ENCODE measurements at regions not wholly inside any gene's neighbourhood (a gene's known extent, or its start where the extent isn't known, plus 50 kb on each side); places are given as distances from the start of the nearest gene placed in this dataset.

- no peak for DNase-seq (ENCODE audit: low read depth)
Measured at GRCh38 chr2:830419-831224, 120.0 kb upstream of the SNTG2 start.

DNA sequence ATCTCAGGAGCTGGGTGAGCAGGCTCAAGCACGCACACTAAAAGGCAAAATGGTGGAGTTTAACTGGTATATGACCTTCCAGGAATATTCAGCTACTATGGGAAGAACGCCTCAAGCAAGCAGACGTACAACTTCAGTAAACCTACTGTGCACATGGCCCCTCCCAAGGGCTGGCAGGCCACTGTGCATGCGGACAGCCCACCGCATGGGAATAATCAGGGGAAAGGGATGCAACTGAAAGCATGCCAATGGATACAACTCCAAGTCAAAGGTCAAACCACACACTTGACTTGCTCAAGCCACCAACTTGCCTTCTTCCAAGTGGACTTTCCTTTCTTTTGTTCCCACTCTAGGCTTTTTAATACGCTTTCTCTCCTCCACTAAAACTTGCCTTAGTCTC, 121.6 kb upstream of the SNTG2 start:
- no peak for DNase-seq (ENCODE audit: low read depth)

GRCh38 chr2:824954-825353, 125.7 kb upstream of the SNTG2 start:
- no peak for DNase-seq (ENCODE audit: low read depth)

GRCh38 chr2:824524-824923, 126.1 kb upstream of the SNTG2 start:
- no peak for DNase-seq (ENCODE audit: low read depth)

- no peak for DNase-seq (ENCODE audit: low read depth)
Measured at GRCh38 chr2:821546-821945, 129.1 kb upstream of the SNTG2 start.

GRCh38 chr2:819601-820000, 131.0 kb upstream of the SNTG2 start:
- DNase-seq (ENCODE audit: low read depth): no peak

- no peak for DNase-seq (ENCODE audit: low read depth)
Measured at GRCh38 chr2:819121-819520, 131.5 kb upstream of the SNTG2 start.

- DNase-seq (ENCODE audit: low read depth): no peak
Measured at GRCh38 chr2:817336-818015, 133.2 kb upstream of the SNTG2 start.

- DNase-seq (ENCODE audit: low read depth): no peak
Measured at GRCh38 chr2:816278-816677, 134.4 kb upstream of the SNTG2 start.

DNA sequence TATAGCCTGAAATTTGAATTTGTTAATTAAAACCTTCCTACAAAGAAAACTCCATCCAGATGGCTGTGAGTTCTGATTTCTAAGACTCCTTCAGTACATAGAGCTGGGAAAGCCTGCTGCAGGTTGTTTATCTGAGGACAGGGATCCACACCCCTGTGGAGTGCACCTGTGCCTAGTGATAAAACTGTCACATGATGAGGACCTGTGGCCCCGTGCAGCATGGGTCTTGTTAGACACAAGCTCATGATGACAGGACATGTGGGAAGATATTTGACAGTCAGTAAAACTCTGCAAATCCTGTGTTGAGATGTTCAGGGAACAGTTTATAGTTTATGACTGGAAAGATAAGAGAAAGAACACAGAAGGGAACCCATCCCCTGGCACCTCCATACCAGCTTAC, 133.2 kb upstream of the TMEM18 start:
- no peak for DNase-seq (ENCODE audit: low read depth)

DNA sequence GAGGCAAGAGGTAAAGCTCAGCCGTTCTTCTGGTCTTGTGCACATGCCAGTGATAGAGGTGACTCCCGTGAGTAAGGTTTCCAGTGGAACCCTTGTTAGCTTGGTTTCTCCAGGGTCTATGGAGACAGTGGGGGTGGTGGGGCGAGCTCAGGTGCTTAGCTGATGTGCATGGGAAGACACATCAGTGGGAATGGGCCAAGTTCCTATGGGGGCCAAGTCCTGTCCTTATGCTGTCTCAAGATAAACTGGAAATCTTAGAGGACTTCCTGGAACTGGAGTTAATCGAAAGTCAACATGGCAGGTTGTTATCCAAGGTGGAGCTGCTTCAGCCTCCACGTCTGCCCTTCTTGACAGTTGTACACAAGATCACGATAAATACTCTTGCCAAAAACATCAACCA, 130.1 kb upstream of the TMEM18 start:
- DNase-seq (ENCODE audit: low read depth): no peak

DNA sequence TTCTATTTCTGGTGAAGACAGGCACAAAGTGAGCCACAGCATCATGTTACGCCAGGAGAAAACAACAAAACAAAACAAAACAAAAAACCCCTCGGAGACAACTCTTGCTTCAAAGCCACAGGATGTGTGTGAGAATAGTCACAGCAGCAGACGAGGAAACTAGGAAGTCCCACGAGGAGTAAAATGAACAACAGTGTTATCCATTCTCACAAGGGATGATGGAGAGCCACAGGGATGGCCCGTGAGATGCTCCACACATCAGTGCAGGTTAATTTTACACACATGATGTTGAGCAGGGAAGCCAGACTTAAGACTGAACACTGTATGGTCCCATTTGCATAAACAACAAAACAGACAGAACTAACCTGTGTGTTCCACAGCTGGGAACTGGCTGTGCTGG, 128.5 kb upstream of the TMEM18 start:
- DNase-seq (ENCODE audit: low read depth): no peak

DNA sequence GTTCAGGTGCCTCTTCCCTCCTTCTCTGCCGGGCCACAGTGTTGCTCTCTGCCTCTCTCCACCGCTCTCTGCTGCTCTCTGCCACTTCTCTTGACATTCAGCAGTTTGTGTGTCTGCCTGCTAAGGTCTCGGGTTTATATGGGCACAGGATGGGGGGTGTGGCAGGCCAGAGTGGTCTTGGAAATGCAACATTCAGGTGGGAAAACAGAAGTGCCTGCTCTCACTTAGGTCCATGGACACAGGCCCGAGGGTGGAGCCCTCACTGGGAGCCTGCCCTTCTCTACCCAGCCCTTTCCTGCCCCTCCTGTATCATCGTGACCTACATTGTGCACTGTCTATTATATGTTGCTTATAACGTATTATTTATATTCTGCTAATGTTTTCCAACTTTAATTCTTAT, 120.8 kb upstream of the TMEM18 start:
- DNase-seq (ENCODE audit: low read depth): no peak

GRCh38 chr2:797556-797955, 120.3 kb upstream of the TMEM18 start:
- no peak for DNase-seq (ENCODE audit: low read depth)

DNA sequence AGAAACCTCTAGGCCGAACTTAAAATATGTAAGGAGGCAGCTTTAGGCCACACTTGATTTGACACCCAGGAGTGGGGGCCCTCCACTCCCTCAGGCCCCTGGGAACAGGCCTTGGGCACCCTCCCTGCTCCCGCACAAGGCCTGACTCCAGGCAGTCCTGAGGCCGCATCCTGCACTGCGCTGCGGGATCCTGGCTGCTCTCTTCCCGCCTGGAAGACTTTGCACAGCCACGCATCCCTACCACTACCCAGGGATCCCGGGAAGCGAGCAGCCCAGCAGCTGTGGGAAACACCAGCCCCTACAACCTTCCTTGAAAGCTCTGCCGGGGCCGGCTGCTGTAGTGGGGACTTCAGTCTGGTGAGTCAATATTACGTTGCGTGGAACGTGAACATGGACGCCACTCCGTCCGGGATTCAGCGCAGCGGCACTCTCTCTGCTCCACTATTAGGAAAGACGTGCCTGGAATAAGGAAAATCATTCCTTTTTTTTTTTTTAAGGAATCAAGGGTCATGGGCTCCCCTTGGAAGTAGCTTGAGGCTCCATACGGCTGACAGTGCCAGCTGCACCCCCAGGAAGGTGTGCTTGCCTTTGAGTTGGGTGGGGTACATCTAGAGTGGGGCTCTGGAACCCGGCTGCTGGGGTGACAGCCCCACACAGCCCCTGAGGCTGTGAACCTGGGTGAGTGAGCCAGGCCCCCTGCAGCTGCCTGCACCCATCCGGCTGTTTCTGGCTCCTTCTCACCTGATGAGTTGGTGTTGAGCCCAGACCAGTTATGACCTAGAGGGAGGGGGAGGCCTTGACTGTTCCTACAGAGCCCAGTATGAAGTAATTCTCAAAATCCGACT, 119.2 kb upstream of the TMEM18 start:
- no peak for DNase-seq (ENCODE audit: low read depth)

DNA sequence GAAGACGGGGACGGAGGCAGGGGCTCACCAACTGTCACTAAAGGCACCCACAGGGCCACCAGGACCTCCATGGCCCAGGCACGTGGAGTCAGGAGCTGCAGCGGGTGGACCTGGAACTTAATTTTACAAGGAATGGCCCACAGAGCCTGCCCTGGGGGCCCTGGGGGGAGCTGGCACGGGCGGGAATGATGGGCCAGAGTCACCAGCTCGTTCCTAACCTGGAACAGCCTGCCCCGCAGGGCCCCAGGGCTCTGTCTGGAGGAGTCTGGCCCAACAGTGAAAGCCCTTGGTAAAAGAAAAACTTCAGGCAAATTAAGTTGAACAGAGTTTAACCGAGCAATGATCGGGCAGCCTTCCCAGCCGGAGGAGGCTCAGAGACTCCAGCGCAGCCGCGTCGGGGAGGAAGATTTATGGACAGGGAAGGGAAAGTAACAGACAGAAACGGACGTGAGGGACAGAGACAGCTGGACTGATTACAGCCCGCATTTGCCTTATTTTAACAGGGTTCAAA, 118.4 kb upstream of the TMEM18 start:
- DNase-seq (ENCODE audit: low read depth): no peak

GRCh38 chr2:794554-795241, 117.5 kb upstream of the TMEM18 start:
- no peak for DNase-seq (ENCODE audit: low read depth)

- no peak for DNase-seq (ENCODE audit: low read depth)
Measured at GRCh38 chr2:793236-793635, 116.0 kb upstream of the TMEM18 start.

- DNase-seq (ENCODE audit: low read depth): no peak
Measured at GRCh38 chr2:792687-793086, 115.5 kb upstream of the TMEM18 start.

GRCh38 chr2:790634-791245, 113.5 kb upstream of the TMEM18 start:
- no peak for DNase-seq (ENCODE audit: low read depth)

GRCh38 chr2:790081-790480, 112.9 kb upstream of the TMEM18 start:
- no peak for DNase-seq (ENCODE audit: low read depth)

DNA sequence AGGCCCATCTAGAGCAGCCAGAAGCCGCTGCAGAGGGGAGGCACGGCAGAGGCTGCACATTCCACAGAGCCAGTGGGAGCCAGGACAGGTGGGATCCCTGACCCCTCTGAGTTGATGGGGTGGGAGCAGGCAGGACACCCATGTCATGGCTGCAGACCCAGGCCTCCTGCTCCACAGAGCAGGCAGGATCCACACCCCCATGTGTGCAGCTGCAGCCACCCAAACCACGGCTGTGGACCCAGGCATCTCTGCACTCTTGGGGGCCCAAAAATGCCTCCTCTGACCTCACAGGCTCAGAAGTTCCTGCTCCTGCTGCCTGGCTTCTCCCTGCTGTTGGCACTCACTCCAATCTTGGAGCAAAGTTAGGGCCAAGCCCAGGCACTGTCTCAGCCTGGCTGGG, 112.3 kb upstream of the TMEM18 start:
- DNase-seq (ENCODE audit: low read depth): no peak

Data from T follicular helper cell (primary cell).